ENCODE measurements at regions not wholly inside any gene's neighbourhood (a gene's known extent, or its start where the extent isn't known, plus 50 kb on each side); places are given as distances from the start of the nearest gene placed in this dataset.

DNA sequence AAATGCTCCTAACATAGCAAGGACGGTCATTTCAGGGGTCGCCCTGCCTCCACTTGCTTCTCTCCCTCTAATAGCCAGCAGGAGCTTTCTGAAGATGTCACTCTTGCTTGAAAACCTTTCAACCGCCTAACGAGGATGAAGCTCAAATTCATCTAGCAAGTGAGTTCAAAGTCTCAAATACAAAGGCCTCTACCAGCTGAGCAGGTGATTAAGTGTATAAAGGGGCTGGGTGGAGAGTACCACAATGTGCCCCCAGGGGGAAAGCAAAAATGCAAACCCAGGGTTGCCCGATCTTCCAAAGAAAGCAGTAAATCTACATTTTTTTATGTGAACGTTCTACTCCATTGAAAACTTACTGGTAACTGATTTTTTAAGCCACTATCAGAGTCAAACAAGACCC, 50.4 kb upstream of the GRIP2 start:
- no peak for ATAC-seq
- BruUV-seq (replicated peaks) = no TSS peak

DNA sequence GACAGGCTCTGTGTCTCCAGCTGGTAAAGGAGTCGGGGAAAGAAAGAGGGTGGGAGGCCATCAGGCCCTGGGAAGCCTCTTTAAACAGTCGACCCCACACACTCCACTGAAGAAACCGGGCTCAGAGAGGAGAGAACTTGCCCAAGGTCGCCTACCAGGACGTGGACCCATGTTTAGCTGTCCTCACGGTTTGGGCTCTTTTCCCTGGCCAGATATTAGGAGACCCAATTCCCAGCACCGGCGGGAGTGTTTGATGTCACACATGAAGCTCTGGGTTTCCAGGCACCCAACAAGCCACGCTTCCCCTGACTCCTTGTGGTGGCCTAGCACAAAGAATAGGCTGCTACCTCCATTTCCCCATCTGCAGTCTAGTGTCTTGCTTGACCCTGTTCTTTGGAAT, 52.2 kb upstream of the GRIP2 start:
- Histone ChIP-seq H3K9ac (ENCODE audit: low read length) (no peak overlapping the region), H3K9me3 (ENCODE audit: low read length) (no peaks in the 10 kb centered on the region), H3F3A (ENCODE audit: low read length, unreplicated experiment) (no peaks in the 10 kb centered on the region), H3K27ac (ENCODE audit: low read length) (no peak overlapping the region), H3K79me2 (ENCODE audit: low read length) (no peaks in the 10 kb centered on the region), H3K4me1 (ENCODE audit: insufficient read depth, low read length) (peaks cover 17% of the 10 kb centered on the region), H3K4me3 (ENCODE audit: low read length) (no peak overlapping the region), H3K4me2 (ENCODE audit: low read length) (no peak overlapping the region), H3K9me2 (replicated peaks; ENCODE audit: low read length) (no peaks in the 10 kb centered on the region), H4K20me1 (ENCODE audit: low read length) (no peaks in the 10 kb centered on the region), H2AFZ (ENCODE audit: low read length) (no peak overlapping the region), H3K36me3 (ENCODE audit: low read depth, low read length) (no peaks in the 10 kb centered on the region), H3K27me3 (ENCODE audit: low read length) (no peaks in the 10 kb centered on the region; the same call in 1 of the 2 replicates)
- BruUV-seq (replicated peaks) = no TSS peak
- TF ChIP-seq EZH2 (IDR thresholded peaks at IDR 0.05; ENCODE audit: low read length, unreplicated experiment) (no peak), EZH2phosphoT487 (IDR thresholded peaks at IDR 0.05; ENCODE audit: borderline replicate concordance, low read length) (no peak)
- TF ChIP-seq, protein P1, sequence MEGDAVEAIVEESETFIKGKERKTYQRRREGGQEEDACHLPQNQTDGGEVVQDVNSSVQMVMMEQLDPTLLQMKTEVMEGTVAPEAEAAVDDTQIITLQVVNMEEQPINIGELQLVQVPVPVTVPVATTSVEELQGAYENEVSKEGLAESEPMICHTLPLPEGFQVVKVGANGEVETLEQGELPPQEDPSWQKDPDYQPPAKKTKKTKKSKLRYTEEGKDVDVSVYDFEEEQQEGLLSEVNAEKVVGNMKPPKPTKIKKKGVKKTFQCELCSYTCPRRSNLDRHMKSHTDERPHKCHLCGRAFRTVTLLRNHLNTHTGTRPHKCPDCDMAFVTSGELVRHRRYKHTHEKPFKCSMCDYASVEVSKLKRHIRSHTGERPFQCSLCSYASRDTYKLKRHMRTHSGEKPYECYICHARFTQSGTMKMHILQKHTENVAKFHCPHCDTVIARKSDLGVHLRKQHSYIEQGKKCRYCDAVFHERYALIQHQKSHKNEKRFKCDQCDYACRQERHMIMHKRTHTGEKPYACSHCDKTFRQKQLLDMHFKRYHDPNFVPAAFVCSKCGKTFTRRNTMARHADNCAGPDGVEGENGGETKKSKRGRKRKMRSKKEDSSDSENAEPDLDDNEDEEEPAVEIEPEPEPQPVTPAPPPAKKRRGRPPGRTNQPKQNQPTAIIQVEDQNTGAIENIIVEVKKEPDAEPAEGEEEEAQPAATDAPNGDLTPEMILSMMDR (conservative IDR thresholded peaks at IDR 0.05; ENCODE audit: low read depth, low read length) = no peak
- DNase-seq (no peak), ATAC-seq (no peak)
- intact Hi-C loops (cut with micrococcal nuclease) = no loop called here
- CTCF ChIA-PET = no interaction called here
- POLR2A ChIA-PET (ENCODE audit: unreplicated experiment) = no interaction called here

More for the DNA sequence above, 50.4 kb upstream of the GRIP2 start:
- ChIA-PET CTCF (no interaction called here), POLR2A (ENCODE audit: unreplicated experiment) (no interaction called here)
- Histone ChIP-seq H3F3A (ENCODE audit: low read length, unreplicated experiment) (no peaks in the 10 kb centered on the region), H3K9ac (ENCODE audit: low read length) (no peak overlapping the region), H3K79me2 (ENCODE audit: low read length) (no peaks in the 10 kb centered on the region), H3K4me3 (ENCODE audit: low read length) (no peak overlapping the region), H3K9me2 (replicated peaks; ENCODE audit: low read length) (no peaks in the 10 kb centered on the region), H2AFZ (ENCODE audit: low read length) (no peak overlapping the region), H4K20me1 (ENCODE audit: low read length) (no peaks in the 10 kb centered on the region), H3K27ac (ENCODE audit: low read length) (no peak overlapping the region), H3K4me1 (ENCODE audit: insufficient read depth, low read length) (peaks cover 22% of the 10 kb centered on the region), H3K9me3 (ENCODE audit: low read length) (no peaks in the 10 kb centered on the region), H3K36me3 (ENCODE audit: low read depth, low read length) (no peaks in the 10 kb centered on the region), H3K27me3 (ENCODE audit: low read length) (no peaks in the 10 kb centered on the region), H3K4me2 (ENCODE audit: low read length) (no peak overlapping the region)
- no peak for TF ChIP-seq EZH2 (IDR thresholded peaks at IDR 0.05; ENCODE audit: low read length, unreplicated experiment)
- TF ChIP-seq, protein P1 (conservative IDR thresholded peaks at IDR 0.05; ENCODE audit: low read depth, low read length) = no peak
- no peak for TF ChIP-seq EZH2phosphoT487 (IDR thresholded peaks at IDR 0.05; ENCODE audit: borderline replicate concordance, low read length)
- intact Hi-C loops (cut with micrococcal nuclease) = no loop called here
- DNase-seq = no peak

DNA sequence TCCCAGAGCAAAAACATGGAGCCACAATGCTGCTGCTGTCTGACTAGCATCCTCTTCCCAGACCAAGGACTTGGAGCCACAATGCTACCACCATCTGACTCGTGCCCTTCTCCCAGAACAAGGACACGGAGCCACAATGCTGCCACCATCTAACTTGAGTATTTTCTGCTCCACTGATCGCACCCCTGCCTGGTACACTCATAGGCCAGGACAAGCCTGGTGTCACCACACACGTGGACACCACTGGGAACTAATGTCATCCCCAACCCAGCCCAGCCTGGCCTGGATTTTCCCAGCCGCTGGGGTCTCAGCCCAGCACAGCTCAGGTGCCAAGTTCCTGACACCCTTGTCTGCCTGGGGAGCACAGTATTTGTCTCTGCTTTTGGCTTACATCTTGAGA, 52.7 kb upstream of the GRIP2 start:
- Histone ChIP-seq H3K9ac (ENCODE audit: low read length) (no peak overlapping the region), H3K9me2 (replicated peaks; ENCODE audit: low read length) (no peaks in the 10 kb centered on the region), H3K4me2 (ENCODE audit: low read length) (no peak overlapping the region), H3K27ac (ENCODE audit: low read length) (no peak overlapping the region), H3K79me2 (ENCODE audit: low read length) (no peaks in the 10 kb centered on the region), H4K20me1 (ENCODE audit: low read length) (no peaks in the 10 kb centered on the region), H3F3A (ENCODE audit: low read length, unreplicated experiment) (no peaks in the 10 kb centered on the region), H2AFZ (ENCODE audit: low read length) (no peak overlapping the region), H3K36me3 (ENCODE audit: low read depth, low read length) (no peaks in the 10 kb centered on the region), H3K4me3 (ENCODE audit: low read length) (no peak overlapping the region), H3K9me3 (ENCODE audit: low read length) (no peaks in the 10 kb centered on the region), H3K27me3 (ENCODE audit: low read length) (no peaks in the 10 kb centered on the region; the same call in 1 of the 2 replicates), H3K4me1 (ENCODE audit: insufficient read depth, low read length) (peaks cover 12% of the 10 kb centered on the region)
- POLR2A ChIA-PET (ENCODE audit: unreplicated experiment) = no interaction called here
- TF ChIP-seq EZH2phosphoT487 (IDR thresholded peaks at IDR 0.05; ENCODE audit: borderline replicate concordance, low read length) (no peak), EZH2 (IDR thresholded peaks at IDR 0.05; ENCODE audit: low read length, unreplicated experiment) (no peak)
- TF ChIP-seq, protein P1 (conservative IDR thresholded peaks at IDR 0.05; ENCODE audit: low read depth, low read length) = no peak
- CTCF ChIA-PET = no interaction called here
- DNase-seq (no peak), ATAC-seq (no peak)
- intact Hi-C loops (cut with micrococcal nuclease) = no loop called here
- BruUV-seq (replicated peaks) = no TSS peak
